Right renal pelvis (tissue), 4 donors: ENCODE measurements at regions not wholly inside any gene's neighbourhood (a gene's known extent, or its start where the extent isn't known, plus 50 kb on each side); places are given as distances from the start of the nearest gene placed in this dataset.

Experiments used
- DNase-seq, 4 donors: peaks; one replicate each; pipeline ENCODE4 v3.0.0-alpha.2; 2013; ENCODE audit warnings: low read depth in 4 of 4, low spot score in 3 of 4, missing footprints in 1 of 4

DNA sequence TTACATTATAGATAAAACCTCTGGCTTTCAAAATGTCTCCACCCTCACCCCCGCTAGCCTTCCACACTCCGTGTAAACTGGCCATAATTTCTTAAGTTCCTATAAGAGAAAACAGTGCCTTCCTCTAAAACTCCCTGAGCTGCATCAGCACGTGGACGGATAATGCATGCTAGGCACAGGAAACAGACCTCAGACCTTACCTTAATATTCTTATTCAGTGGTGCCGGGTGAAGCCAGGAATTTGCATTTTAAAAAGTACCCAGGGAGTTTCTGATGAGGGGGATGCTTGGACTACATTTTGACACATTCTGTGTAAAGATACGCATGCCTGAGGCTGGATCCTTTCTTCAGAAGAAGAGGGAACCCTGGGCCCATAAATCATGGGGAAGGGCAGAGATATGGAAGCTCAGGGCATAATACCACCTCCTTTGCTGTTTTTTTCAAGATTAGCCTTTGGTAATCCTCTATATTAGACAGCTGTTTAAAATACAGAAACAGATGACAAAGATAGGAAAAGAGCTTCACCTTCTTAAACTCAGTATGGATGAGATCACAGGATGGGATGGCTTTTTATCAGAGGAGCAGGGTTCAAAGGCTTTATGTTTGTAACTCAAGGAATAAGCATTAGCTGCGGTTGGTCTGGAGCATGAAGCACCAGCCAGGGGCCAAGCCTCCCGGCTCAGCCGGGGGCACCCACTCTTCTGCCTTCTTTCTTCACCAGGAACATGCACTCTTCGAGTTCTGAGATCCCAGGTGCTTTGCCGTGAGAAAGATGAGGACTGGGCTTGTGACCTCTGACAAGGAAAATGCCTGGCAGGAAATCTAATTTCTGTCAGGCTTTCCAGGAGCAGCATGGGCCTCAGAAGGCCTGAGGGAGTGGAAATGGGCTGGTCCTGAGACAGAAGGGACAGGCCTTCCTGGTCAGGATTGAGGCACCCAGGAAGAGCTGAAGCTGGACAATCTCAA, 218.1 kb upstream of the SOX4 start:
- no peak for DNase-seq

DNA sequence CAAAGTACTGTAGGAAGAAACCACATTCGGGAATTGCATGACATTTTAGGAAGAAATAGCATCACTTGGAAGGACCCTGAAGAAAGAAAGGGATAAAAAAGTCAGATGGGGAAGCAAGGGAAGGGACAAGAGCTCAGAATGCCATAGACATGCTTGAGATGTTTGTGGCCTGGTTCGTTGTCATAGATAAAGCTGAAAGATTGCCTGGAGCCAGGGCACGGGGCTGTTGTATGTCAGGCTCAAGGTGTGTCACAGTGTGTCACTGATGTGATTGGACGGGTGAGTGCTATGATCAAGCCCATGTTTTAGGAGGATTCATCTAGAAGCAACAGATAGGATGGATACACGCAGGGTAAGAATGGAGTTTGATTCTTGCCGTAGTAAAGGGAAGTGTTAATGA, 216.2 kb upstream of the SOX4 start:
- DNase-seq = no peak

DNA sequence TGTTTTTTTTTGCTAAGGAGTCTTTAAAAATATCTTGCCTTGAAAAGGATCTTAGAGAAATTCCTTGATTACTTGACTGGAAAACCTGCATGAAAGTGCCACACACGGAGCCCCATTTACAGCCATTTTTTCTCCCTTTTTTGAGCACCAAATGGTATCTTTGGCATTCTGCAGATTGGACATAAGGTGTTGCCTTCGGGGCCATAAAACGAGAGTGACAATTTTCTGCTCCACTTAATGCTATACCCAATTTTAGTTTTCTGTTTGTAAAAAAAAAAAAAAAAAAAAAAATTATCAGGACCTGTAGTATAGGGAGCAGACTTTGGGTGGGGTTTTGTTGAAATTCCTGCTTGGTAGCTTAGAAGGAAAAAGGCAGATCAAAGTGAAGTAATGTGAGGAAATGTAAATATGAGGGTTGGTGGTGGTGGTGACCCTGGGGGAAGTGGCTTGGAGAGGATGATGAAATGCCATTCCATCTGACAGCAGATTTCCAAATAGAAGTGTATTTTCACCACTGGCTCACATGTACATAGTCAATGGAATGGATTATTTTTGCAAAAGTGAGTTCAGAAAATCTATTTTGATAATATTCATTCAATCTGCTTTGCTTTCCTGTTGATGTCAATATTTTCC, 212.1 kb upstream of the SOX4 start:
- no peak for DNase-seq

DNA sequence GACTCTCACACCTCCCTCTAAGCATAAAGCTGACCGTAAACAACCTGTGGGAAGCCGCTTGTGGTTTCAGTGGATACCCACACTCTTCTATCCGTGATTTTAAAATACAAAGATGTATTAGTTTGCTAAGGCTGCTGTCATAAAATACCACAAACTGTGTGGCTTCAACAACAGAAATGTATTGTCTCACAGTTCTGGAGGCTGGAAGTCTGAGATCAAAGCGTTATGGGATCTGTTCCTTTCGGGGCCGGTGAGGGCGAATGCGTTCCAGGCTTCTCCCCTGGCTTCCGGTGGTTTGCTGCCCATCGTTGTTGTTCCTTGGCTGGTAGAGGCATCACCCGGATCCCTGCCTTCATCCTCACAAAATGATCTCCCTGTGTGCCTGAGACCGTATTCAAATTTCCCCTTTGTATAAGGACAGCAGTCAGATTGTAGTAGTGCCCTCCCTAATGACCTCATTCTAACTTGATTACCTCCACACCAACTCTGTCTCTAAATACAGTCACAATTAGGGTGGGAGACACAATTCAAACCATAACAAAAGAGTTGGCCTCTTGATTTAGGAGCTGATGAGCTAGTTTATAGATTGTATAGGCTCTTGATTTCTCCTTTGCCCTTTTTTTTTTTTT, 210.6 kb upstream of the SOX4 start:
- no peak for DNase-seq

DNA sequence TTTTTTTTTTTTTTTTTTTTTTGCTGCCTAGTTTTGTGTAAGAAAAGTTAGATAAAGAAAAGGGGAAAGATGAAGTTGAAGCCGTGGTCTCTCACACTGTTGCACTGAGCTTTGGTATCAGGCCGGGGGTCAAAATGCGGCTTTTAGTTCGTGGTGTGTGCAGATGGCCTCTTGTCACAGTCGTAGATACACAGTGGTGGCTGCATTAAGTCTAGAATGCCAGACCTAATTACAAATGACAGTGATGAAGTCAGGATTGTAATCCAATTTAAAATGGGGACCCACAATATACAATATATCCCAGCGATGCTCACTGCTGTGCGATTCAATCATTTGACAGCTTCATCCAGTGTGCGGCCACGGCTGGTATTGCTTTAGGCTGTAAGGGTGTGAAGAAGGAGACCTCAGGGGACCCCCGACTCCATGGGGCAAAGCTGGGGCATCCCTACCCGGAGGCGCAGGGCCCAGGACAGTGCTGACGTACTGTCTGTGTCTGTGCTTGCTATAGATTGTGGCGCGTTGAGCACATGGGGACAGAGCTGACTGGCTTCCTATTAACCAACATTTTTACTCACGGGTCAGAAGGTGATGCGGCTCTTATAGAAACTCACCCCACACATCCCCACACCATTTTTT, 210.0 kb upstream of the SOX4 start:
- DNase-seq = no peak

DNA sequence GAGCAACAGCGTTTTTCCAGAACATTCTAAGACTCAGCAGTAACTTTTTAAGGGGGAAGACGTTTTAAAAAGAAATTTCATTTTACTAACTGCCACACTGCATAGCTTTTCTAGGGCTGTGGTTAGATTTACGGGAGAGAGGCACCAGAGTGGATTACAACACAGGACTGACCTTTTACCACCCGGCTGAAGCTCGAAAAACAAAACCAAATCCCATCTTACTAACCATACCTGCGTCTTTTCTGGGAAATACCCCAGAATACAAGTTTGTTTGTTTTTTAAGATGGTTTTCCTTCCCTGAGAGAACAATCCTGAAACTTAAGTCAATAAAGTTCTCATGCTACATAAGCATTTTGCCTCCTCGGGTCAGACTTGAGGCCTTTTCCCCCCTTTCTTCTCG, 209.3 kb upstream of the SOX4 start:
- DNase-seq = no peak

DNA sequence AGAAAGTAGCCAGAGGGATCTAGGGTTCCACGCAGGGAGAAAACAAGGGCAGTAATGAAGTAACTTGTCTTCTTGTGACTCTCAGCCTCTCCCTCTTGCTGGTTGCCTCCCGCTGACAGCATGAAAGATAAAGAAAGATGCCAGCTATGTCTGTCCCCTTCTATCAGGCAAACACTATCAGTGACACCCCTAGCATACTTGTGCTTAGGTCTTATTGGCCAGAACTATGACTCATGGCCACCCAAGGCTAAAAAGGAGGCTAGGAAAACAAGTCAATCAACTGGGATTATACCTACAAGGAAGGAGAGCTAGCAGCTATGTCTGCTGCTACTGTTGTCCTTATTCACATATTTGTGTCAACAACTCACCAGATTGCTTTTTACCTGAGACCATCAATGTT, 206.8 kb upstream of the SOX4 start:
- no peak for DNase-seq

DNA sequence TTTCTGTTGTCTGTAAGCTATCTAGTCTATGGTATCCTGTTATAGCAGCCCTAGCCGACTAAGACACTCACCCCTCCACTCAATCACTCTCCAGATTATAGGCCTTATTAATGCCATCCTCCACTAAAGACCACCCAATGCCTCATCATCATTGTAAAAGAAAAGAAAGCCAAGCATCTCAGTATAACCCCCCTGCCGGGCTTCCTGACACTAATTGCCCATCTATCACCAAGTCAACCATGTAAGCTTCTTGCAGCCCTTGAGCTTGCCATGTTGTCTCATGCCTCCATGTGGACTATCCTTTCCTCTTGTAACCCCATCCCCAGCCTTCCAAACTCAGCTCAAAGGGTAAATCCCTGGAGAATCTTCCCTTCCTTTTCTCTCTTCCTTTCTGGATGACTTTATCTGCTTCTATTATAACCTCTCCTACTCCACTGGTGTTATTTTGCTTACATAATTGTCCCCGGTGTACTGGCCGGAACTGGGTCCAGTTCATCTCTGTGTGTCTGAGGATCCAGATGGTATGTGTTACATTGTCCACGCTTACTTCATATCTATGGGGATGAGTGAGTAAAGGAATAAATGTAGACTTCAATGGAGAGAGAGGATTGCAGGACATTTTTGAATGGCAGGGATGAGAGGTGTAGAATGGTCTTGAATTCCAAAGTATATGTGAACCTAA, 202.9 kb upstream of the SOX4 start:
- DNase-seq = no peak

DNA sequence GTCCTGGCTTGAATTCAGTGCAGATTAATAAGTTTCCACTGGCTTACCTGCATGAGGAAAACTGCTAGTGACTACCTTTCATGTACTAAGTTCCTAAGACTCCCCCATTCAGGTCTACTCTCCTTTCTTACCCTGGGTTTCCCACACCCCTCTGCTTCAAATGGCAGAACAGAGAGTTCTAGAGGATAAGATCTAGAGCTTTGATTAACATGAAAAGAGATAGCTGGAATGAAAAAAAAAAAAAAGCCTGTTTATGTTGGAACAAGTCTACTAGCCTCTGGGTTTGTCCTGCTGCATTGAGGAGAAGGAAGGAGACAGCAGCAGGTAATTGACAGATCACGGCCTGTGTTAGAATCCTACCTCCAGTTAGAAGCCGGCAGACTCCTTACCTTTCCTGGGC, 201.4 kb upstream of the SOX4 start:
- no peak for DNase-seq

DNA sequence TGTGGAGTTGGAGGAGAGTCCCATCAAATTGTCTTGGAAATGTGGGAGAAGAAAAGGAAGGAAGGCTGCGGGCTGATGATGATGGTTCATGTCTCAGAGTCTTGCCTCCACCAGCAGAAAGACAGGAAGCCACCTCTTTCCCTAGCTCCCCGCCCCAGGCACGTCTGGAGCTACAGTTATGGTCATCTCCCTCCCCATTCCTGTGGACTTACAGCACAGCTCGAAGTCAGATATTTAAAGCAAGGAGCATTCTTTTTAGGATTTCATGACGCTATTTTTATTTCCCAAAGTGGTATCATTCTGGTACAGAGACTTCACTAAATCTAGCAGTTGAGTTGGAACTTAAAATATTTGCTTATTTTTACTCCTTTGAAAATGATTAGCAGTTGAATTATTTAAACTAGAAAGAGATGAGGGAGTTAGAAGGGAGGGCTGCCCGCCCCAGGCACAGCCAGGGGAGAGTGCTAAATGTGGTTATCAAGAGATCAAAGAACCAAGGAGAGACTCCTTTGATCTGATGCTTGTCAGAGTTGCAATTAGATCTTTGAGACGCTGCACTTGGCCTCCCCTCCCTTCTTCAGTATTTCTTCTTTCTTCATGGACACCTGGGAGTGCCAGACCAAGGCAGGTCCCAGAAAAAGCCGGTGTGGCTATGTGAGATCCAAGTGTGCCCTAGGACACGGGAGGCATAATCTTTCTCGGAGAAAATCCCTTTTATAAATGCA, 199.9 kb upstream of the SOX4 start:
- no peak for DNase-seq

DNA sequence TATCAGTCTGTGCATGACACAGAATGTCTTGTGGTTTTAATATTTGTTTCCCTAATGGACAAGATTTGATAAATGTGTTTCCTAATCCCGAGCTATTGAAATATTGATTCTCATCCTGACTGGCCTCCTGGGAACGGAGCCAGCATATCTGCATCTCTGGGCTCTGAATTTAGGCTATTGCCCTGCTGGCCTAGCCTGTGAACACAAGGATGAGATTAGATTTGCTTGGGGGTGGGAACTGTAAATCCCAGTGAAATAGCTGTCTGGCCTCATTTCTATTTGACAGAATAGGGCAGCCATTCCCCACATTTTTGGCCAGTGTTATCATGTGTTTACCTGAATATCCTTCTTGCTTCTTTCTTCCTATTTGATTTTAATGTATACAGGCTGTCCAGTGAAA, 198.4 kb upstream of the SOX4 start:
- DNase-seq = no peak

DNA sequence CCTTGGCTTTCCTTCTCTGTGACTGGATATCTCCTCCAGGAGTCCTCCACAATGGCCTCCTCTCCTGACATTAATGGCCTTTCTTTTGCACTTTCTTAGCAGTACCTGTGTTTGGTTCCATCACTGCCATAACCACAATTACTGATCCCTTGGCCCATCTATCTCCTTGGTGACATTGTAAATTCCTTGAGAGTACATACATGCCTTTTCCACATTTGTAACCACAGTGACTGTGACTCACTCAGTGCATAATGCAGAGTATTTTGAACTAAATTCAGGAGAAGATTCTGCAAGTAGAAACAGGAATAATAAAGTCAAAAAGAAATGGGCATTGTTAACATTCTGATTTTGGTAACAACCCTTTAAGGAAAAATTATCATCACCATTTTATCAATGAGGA, 197.2 kb upstream of the SOX4 start:
- DNase-seq = no peak

DNA sequence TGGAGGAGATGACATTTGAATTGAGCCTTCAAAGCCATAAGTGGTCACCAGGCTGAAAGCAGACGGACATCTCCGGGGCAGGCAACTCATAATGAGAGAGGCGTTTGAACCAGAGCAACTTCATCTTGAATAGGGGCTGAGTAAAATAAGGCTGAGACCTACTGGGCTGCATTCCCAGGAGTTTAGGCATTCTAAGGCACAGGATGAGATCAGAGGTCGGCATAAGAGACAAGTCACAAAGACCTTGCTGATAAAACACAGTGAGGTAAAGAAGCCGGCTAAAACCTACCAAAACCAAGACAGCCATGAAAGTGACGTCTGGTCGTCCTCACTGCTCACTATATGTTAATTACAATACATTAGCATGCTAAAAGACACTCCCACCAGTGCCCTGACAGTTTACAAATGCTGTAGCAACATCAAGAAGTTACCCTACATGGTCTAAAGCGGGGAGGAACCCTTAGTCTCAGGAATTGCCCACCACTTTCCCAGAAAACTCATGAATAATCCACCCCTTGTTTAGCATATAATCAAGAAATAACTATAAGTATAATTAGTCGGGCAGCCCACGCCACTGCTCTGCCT, 194.7 kb upstream of the SOX4 start:
- DNase-seq = no peak

DNA sequence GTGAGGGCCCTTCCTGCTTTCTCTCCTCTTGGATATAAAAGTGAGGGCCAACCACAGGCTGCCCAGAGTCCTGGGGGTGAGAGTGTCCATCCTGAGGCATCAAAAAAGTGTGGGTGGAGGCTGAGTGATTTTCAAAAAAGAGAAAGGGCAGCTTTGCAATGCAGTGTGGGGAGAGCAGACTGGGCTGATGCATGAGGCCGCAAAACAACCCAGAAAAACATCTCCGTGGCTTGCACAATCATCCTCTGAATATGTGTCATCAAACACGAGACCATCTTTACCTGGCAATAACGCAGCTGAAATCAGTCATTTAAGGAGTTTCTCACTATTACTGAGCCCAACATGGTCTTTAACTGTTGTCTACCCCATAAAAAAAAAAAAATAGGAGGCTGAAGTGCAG, 191.2 kb upstream of the SOX4 start:
- DNase-seq = no peak

DNA sequence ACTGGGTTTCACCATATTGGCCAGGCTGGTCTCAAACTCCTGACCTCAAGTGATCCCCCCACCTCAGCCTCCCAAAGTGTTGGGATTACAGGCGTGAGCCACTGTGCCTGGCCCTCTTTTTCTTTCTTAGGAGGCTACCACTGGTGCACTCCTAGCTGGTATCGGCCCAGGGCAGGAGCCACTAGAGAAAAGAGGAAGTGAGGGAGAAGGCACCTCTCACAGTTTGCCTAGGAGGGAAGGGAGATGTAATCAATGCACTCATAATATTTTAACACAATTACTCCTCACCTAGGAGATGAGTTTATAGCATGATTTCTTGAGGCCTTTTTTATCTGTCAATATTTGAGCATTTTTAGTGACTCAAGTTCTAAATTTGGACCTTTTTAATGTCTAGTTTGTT, 189.0 kb upstream of the SOX4 start:
- DNase-seq = no peak

DNA sequence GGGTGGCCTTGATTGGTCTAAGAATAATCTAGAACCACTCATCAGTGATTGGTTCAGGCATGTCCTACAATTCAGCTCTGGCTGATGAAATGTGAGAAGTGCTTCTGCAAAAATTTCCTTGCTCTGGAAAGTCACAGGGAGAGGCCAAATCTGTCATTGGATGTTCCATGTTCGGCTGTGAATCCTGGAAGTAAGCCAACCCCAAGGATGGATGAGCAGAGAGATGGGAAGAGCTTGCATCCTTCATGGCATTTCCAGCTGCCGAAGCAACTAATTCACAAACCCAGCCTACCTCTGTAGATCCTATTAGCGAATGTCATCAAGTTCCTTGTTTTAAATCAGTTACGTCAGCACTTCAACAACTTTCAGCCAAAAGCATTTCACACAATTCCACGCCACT, 187.2 kb upstream of the SOX4 start:
- DNase-seq = no peak

DNA sequence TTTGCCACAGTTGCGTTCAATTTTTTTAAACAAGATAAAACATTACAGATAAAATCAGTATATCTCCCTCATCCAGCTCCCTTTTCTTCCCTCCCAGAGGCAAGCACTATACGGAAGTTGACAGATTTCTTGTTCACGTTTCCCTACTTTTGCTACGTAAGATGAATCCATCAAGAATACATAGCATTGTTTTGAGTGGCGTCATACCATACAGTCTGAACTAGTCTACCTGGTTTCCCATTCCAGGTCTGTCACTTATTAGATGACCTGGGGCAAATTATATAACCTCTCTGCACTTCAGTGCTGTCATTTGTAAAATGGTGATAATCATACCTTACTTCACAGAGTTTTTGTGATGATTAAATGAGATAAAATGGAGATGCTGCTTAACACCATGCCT, 184.3 kb upstream of the SOX4 start:
- no peak for DNase-seq

DNA sequence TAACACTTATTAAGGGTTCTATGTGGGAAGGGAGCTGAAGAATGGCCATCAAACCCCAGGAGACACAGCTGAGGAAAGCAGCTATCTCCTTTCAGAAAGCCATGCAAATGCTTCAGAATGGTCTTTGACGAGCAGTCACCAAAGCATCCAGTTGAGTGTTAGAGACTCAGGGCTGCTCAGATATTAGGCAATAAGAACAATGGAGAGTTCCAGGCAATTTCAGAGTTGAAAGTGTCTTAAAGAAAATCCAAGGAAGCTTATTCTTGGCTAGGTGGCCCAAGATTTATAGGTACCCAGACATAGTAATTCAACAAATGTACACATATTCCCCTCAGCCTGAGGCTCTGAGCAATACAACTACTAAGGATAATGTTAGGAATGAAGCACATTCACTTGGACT, 180.1 kb upstream of the SOX4 start:
- DNase-seq = no peak

DNA sequence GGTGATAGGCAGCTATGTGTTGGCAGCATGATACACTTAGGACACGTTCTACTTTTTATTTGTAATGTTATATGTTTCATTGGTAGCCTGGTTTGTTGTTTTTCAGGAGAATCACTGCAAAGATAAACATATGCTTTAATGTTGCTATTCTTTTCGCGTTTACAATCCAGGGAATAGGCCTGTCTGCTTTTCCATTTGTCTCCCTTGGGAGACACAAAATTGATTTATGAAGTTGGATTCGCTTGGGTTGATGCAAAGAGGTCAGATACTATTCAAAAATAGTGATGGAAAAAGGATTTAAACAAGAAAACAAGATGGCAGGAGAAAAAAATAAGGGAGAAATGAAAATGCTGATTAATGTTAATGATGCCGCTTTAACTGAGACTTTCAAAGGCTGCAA, 179.5 kb upstream of the SOX4 start:
- DNase-seq = no peak
